HG03060 (cell line): ENCODE measurements at regions not wholly inside any gene's neighbourhood (a gene's known extent, or its start where the extent isn't known, plus 50 kb on each side); places are given as distances from the start of the nearest gene placed in this dataset.
"Not testable (repeated sequence)": the region's sequence is repeated elsewhere in the genome, so short reads cannot be mapped to it uniquely, and the experiment has no call there.

Source experiments
- ATAC-seq: cut with Tn5 transposase; IDR thresholded peaks from one replicate; pipeline ENCODE4 v1.9.1; 2021; ENCODE audit warnings: low read depth, moderate number of reproducible peaks; ENCODE audit not compliant: unreplicated experiment

- peak; percentile 54 for ATAC-seq
Measured at GRCh38 chr7:149714081-149714909, 59.1 kb downstream of the ZNF467 start.

GRCh38 chr7:149713731-149714068 lies 59.7 kb downstream of the ZNF467 start:
- ATAC-seq = no peak

- no peak for ATAC-seq
Measured at GRCh38 chr7:149713061-149713730, 60.2 kb downstream of the ZNF467 start.

GRCh38 chr7:149708026-149708425 lies 65.4 kb downstream of the ZNF467 start:
- no peak for ATAC-seq

GRCh38 chr7:149707448-149707886 lies 65.9 kb downstream of the ZNF467 start:
- ATAC-seq = no peak

GRCh38 chr7:149706398-149706797 lies 67.0 kb downstream of the ZNF467 start:
- ATAC-seq = no peak

- ATAC-seq = no peak
Measured at GRCh38 chr7:149704507-149704906, 68.9 kb downstream of the ZNF467 start.

- ATAC-seq = no peak
Measured at GRCh38 chr7:149703044-149703650, 70.2 kb downstream of the ZNF467 start.

GRCh38 chr7:149701495-149702240 lies 71.7 kb downstream of the ZNF467 start:
- ATAC-seq = no peak

GRCh38 chr7:149697767-149698166 lies 75.6 kb downstream of the ZNF467 start:
- ATAC-seq = not testable (repeated sequence)

- ATAC-seq = no peak
Measured at GRCh38 chr7:149696280-149696679, 77.1 kb downstream of the ZNF467 start.

GRCh38 chr7:149692557-149692982 lies 80.8 kb downstream of the ZNF467 start:
- ATAC-seq = no peak

GRCh38 chr7:149692056-149692455 lies 81.3 kb downstream of the ZNF467 start:
- no peak for ATAC-seq

- no peak for ATAC-seq
Measured at GRCh38 chr7:149690688-149691446, 82.5 kb downstream of the ZNF467 start.

- ATAC-seq = no peak
Measured at GRCh38 chr7:149689291-149689721, 84.1 kb downstream of the ZNF467 start.

GRCh38 chr7:149688836-149689235 lies 84.6 kb downstream of the ZNF467 start:
- ATAC-seq = no peak

- ATAC-seq = not testable (repeated sequence)
Measured at GRCh38 chr7:149687820-149688219, 85.6 kb downstream of the ZNF467 start.

- no peak for ATAC-seq
Measured at GRCh38 chr7:149686449-149686848, 86.9 kb downstream of the ZNF467 start.

GRCh38 chr7:149686011-149686410 lies 87.4 kb downstream of the ZNF467 start:
- ATAC-seq = no peak

- ATAC-seq = no peak
Measured at GRCh38 chr7:149685455-149685854, 87.9 kb downstream of the ZNF467 start.
